ENCODE measurements at regions not wholly inside any gene's neighbourhood (a gene's known extent, or its start where the extent isn't known, plus 50 kb on each side); places are given as distances from the start of the nearest gene placed in this dataset.

DNA sequence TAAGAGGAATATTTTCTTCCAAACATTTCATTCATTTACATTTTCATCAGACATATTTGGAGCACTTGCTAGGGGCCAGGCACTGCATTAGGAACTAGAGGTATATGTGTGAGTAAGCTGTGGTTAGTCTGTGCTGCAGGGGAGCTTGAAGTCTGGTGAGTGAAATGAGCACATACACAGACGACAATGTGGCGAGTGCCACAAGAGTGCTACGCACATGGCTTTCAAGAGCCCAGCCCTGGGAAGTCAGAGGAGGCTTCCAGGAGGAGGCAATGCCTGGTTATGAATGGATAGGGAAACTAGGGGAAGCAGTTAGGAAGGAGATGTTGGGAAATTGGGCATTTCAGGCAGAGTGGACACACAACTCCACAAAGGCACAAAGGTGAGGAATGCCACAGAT, 171.8 kb downstream of the IER5 start (continued):
- TF ChIP-seq, protein P1, sequence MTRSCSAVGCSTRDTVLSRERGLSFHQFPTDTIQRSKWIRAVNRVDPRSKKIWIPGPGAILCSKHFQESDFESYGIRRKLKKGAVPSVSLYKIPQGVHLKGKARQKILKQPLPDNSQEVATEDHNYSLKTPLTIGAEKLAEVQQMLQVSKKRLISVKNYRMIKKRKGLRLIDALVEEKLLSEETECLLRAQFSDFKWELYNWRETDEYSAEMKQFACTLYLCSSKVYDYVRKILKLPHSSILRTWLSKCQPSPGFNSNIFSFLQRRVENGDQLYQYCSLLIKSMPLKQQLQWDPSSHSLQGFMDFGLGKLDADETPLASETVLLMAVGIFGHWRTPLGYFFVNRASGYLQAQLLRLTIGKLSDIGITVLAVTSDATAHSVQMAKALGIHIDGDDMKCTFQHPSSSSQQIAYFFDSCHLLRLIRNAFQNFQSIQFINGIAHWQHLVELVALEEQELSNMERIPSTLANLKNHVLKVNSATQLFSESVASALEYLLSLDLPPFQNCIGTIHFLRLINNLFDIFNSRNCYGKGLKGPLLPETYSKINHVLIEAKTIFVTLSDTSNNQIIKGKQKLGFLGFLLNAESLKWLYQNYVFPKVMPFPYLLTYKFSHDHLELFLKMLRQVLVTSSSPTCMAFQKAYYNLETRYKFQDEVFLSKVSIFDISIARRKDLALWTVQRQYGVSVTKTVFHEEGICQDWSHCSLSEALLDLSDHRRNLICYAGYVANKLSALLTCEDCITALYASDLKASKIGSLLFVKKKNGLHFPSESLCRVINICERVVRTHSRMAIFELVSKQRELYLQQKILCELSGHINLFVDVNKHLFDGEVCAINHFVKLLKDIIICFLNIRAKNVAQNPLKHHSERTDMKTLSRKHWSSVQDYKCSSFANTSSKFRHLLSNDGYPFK (CRISPR knock-in tag; IDR thresholded peaks at IDR 0.05; ENCODE audit: borderline replicate concordance): no peak
- TF ChIP-seq RBFOX2 (IDR thresholded peaks at IDR 0.05; ENCODE audit: low read depth, low read length) (no peak), ZBTB2 (CRISPR knock-in tag; IDR thresholded peaks at IDR 0.05; ENCODE audit: low read depth) (no peak), PHF20 (CRISPR knock-in tag; IDR thresholded peaks at IDR 0.05) (no peak), TBX3 (IDR thresholded peaks at IDR 0.05; ENCODE audit: borderline replicate concordance) (no peak), ZNF878 (CRISPR knock-in tag; IDR thresholded peaks at IDR 0.05) (no peak), HNRNPUL1 (IDR thresholded peaks at IDR 0.05; ENCODE audit: low read depth, low read length) (no peak), ZNF83 (CRISPR knock-in tag; IDR thresholded peaks at IDR 0.05; ENCODE audit: borderline replicate concordance) (no peak)

GRCh38 chr1:181260994-181261393, 172.5 kb downstream of the IER5 start:
- in situ Hi-C loops (cut with HindIII; ENCODE audit: extremely low pct_ligation_motif_present, low pct_unique_long_range_greater_than_20kb) (no loop called here), intact Hi-C loops (cut with micrococcal nuclease; ENCODE audit: unreplicated experiment) (no loop called here)
- Histone ChIP-seq H4K20me1 (ENCODE audit: insufficient read depth, low read length) (no peaks in the 10 kb centered on the region), H3K27ac (ENCODE audit: extremely low read length, insufficient read depth, low read length) (no peak overlapping the region), H3K27me3 (ENCODE audit: control insufficient read depth in 1 of 2, insufficient read depth in 2 of 2, low read length in 2 of 2) (0 out of 5 replicates have a peak, but pooled peaks cover 0 to 5% of the 10 kb centered on the region in 2 experiments), H3K36me3 (replicated peaks in 1 of 2; ENCODE audit: control insufficient read depth in 1 of 2, insufficient read depth in 2 of 2, low read length in 2 of 2) (no peaks in the 10 kb centered on the region), H3K4me1 (ENCODE audit: insufficient read depth, low read length) (no peaks in the 10 kb centered on the region), H3K4me2 (ENCODE audit: low read depth, low read length) (no peak overlapping the region), H3K4me3 (replicated peaks in 1 of 3; ENCODE audit: insufficient read depth in 1 of 3, low read depth in 2 of 3, low read length in 3 of 3) (no peak overlapping the region), H3K79me2 (ENCODE audit: insufficient read depth, low read length) (no peaks in the 10 kb centered on the region), H3K9ac (ENCODE audit: insufficient read depth, low read depth, low read length) (no peak overlapping the region), H2AFZ (ENCODE audit: low read length) (no peak overlapping the region), H3K9me3 (ENCODE audit: low read length) (no peaks in the 10 kb centered on the region)
- CTCF ChIA-PET (ENCODE audit: low intra/inter-chr PET ratio, low total read pairs): no interaction called here
- POLR2A ChIA-PET: no interaction called here
- 5% methylated on average over 1 of the region's 1 CpG for WGBS (ENCODE audit: low lambda C conversion rate)
- no peak for DNase-seq (ENCODE audit: low spot score)
- no peak for FAIRE-seq
- BruUV-seq (replicated peaks): no TSS peak
- no peak for ATAC-seq
- TF ChIP-seq ZNF839 (CRISPR knock-in tag; IDR thresholded peaks at IDR 0.05; ENCODE audit: borderline replicate concordance): no peak
- no peak for TF ChIP-seq ZNF225 (CRISPR knock-in tag; IDR thresholded peaks at IDR 0.05)
- TF ChIP-seq, protein P2, sequence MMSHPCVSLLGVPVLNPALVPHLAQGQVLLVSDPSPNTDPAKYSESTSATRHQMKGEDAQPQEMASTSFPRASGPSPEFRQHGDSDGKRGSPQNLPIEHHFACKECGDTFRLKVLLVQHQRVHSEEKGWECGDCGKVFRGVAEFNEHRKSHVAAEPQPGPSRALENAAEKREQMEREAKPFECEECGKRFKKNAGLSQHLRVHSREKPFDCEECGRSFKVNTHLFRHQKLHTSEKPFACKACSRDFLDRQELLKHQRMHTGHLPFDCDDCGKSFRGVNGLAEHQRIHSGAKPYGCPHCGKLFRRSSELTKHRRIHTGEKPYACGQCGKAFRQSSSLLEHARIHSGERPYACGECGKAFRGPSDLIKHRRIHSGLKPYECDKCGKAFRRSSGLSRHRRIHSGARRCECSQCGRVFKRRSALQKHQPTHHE (CRISPR knock-in tag; IDR thresholded peaks at IDR 0.05; ENCODE audit: borderline replicate concordance): no peak
- no peak for TF ChIP-seq CHCHD3 (CRISPR knock-in tag; IDR thresholded peaks at IDR 0.05)
